Umbilical cord (tissue), 1 donor: ENCODE measurements at regions not wholly inside any gene's neighbourhood (a gene's known extent, or its start where the extent isn't known, plus 50 kb on each side); places are given as distances from the start of the nearest gene placed in this dataset.
"Not testable (repeated sequence)": the region's sequence is repeated elsewhere in the genome, so short reads cannot be mapped to it uniquely, and the experiment has no call there.

Experiments
- DNase-seq: peaks from one replicate; pipeline ENCODE4 v3.0.0-alpha.2; 2015; ENCODE audit warnings: low spot score

GRCh38 chr7:113306302-113306701 is 187.9 kb upstream of the SMIM30 start:
- DNase-seq: no peak

DNA sequence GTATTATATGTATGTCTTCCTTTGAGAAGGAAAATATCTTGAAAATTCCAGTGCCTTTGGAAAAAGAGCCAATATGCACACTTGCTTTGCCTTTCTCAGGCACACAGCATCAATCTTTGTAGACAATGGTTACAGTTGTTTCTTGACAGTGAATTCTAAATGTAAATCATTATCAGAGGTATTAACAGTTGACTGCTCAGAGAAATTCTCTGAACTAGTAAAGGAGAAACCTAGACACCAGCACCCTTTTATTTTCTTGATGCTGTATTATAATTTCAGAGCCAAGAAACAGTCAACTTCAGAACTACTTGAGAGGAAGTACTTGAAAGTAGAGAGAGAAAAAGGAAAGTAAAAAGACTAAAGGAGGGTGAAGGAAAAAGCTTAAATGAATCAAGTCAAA is 185.8 kb upstream of the SMIM30 start:
- DNase-seq: no peak

DNA sequence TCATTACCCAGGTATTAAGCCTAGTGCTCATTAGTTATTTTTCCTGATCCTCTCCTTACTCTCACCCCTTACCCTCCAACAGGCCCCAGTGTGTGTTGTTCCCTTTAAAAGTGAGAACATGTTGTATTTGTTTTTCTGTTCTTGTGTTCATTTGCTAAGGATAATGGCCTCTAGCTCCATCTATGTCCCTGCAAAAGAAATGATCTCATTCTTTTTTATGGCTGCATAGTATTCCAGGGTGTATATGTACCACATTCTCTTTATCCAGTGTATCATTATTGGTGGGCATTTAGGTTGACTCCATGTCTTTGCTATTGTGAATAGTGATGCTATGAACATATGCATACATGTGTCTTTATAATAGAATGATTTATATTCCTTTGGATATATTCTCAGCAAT is 185.0 kb upstream of the SMIM30 start:
- DNase-seq: not testable (repeated sequence)

GRCh38 chr7:113301983-113302382 is 183.6 kb upstream of the SMIM30 start:
- DNase-seq: no peak

GRCh38 chr7:113301141-113301540 is 182.8 kb upstream of the SMIM30 start:
- DNase-seq: no peak

DNA sequence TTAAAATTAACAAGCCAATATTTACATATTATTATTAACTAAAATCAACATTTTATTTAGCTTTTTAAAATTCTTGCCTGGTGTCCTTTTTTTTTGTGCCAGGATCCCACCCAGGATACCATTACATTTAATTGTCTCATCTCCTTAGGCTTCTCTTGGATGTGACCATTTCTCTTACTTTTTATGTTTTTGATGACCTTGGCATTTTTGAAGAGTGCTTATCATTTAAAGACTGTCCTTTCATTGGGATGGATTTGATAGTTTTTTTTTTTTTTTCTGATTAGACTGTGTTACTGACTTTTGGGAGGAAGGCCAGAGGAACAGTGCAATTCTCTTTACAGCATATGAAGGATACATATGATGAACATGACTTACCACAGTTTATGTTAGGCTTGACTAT is 181.4 kb upstream of the SMIM30 start:
- no peak for DNase-seq

DNA sequence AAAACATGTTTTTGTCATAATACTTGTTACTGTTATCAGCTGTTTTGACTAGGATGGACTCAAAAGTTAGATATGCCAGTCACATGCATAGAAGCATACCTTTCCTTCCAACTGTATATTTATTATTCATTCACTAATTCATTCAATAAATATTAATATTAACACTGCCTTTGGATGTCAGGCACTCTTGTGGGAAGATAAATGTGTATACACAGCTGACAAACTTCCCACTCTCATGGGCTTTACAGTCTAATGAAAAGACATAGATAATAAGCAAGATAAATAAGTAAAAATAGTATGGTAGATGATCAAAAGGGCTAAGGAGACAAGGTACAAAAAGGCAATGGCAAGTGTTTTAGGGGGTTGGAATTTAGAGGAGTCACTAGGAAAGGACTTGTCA is 180.1 kb upstream of the SMIM30 start:
- no peak for DNase-seq

- DNase-seq: no peak
These were observed 176.4 kb upstream of the SMIM30 start for GRCh38 chr7:113294750-113295149.

DNA sequence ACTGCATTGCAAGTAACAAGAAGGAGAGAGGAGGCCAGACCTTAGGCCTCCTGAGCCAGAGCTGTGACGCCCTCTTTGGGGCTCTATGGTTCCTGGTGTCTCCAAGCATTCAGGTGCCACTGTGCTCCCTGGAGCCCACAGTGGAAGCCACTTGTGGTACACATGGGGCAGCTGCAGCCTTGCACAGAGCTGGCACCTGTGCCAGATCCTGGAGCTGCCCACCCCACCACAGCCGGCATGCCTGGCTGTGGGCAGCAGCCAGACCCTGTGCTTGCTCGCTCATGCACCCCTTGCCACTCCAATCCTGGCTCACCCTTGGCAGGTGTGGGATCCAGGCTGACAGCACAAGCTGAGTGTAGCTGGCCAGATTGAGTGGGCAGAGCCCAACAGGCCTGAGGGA is 173.8 kb upstream of the SMIM30 start:
- no peak for DNase-seq

DNA sequence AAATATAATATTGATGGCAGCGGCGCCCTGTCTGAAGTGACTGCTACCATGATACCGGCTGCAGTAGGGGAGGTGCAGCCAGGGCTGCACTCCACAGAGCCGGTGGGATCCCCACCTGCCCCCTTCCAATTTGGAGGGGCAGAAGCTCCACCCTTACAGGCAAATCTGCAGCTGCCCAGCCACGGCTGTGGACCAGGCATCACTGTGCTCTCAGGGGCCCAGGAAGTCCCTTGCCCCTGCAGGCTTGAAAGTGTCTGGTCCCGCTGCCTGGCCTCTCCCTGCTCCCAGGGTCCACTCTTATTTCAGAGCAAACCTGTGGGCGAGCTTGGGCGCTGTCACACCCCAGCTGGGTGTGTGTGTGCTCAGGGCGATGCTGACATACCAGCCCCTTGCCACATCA is 172.7 kb upstream of the SMIM30 start:
- no peak for DNase-seq

DNA sequence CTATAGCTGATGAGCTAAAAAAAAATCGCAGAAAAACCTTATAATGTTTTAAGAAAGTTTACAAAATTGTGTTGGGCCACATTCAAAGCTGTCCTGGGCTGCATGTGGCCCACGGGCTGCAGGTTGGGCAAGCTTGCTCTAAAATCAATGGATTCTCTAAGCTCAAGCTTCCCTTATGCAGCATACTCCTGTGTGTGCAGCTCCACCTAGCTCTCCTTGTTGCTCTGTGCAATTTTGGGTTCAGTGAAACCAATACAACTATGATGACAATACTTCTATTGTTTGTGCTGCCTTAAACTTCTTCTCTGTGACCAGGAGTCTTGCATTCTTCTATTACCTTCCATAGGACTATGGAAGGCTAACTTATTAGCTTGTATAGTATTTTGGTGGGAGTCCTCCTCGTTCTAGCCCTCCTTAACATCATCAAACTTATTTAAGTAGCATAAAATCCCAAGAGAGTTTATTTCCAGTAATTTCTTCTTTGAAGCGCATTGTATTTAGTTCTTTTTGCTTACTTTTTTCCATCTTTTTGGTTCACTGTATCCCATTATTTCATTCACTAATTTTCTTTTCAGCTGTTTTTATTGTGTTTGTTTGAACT is 170.9 kb upstream of the SMIM30 start:
- DNase-seq: no peak

- DNase-seq: no peak
These were observed 167.1 kb upstream of the SMIM30 start for GRCh38 chr7:113285411-113285810.

GRCh38 chr7:113283861-113284260 is 165.5 kb upstream of the SMIM30 start:
- DNase-seq: peak; percentile 56

DNA sequence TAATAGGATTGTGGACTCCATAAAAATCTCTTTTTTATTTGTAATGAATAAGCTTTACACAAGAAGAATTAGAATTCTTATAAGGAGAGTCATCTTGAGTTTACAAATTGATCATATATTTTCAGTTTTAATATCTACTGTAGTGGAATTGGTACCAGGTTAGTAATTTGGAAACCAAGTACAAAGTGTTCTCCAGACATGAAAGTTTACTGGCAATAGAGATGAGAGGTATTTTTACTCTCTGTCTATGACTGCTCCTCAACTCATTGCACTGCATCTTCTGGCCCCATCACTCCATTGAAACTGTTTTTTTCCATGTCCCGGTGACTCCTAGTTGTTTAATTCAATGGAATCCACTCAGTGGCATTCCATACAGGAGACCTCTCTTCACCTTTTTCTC is 164.5 kb upstream of the SMIM30 start:
- no peak for DNase-seq

DNA sequence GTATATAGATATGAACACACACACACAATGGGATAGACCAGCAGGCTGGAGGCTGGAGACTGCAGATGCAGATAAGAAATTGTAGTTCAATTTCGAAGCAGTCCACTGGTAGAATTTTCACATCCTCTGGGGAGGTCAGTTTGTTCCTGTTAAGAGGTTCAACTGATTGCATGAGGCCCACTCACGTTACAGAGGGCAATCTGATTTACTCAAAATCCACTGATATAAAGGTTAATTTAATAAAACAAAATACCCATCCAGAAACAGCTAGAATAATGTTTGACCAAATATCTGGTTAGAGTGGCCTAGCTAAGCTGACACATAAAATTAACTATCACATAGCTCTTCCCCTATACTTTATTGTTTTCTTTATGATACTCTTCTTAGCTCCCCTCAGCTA is 162.9 kb upstream of the SMIM30 start:
- no peak for DNase-seq

- DNase-seq: peak; percentile 57
These were observed 160.9 kb upstream of the SMIM30 start for GRCh38 chr7:113279256-113279655.

GRCh38 chr7:113270790-113271189 is 152.4 kb upstream of the SMIM30 start:
- DNase-seq: no peak

GRCh38 chr7:113269592-113269991 is 151.2 kb upstream of the SMIM30 start:
- not testable (repeated sequence) for DNase-seq

- DNase-seq: no peak
These were observed 150.4 kb upstream of the SMIM30 start for GRCh38 chr7:113268757-113269156.

DNA sequence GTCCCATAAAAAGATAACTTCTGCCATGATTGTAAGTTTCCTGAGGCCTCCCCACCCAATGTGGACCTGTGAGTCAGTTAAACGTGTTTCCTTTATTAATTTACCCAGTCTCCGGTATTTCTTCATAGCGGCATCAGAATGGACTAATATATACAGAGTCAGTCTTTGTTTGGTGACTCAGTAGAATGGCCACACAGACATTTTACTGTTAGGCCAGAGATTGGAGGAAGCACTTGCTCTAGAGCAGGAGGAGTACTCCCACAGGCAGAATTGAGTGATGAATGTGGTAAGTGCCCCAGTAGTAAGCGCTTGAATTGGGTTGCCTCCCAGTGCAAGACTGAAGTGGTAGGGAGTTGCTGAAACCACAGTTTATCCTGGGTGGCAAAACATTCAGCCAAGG is 149.5 kb upstream of the SMIM30 start:
- no peak for DNase-seq

- no peak for DNase-seq
These were observed 148.9 kb upstream of the SMIM30 start for GRCh38 chr7:113267271-113267670.

- DNase-seq: no peak
These were observed 145.4 kb upstream of the SMIM30 start for GRCh38 chr7:113263749-113264148.

GRCh38 chr7:113263215-113263742 is 144.9 kb upstream of the SMIM30 start:
- DNase-seq: not testable (repeated sequence)

DNA sequence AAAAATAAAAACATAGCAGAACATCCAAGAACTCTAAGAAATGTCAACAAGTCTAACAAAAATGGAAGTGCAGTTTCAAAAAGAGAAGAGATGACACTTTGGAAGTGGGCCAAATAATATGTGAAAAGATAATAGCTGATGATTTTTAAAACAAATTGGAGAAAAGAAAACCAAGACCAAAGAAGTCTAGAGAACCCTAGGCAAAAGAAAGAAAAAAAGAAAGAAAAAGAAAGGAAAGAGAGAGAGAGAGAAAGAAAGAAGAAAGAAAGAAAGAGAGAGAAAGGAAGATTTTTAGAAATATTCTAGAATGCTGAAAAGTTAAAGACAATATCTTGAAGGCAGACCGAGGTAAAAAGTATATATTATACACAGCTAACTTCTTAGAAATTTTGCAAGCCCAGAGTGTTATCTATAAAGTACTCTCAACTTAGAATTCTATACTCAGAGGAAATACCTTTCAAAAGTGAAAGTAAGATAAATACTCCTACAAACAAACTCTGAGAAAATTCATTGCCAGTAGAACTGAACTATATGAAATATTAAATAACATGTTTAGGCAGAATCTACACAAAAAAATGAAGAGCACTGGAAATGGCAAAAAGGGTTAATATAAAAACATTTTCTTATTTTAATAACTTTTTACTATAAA is 138.7 kb upstream of the SMIM30 start:
- no peak for DNase-seq
